Transverse colon (tissue), 4 donors: ENCODE measurements at regions not wholly inside any gene's neighbourhood (a gene's known extent, or its start where the extent isn't known, plus 50 kb on each side); places are given as distances from the start of the nearest gene placed in this dataset.

Experiments
- POLR2A ChIP-seq: fragments of 450-650 bp; IDR thresholded peaks from one replicate; pipeline ENCODE4 v1.6.1; 2016; ENCODE audit warnings: antibody characterized with exemption, mild to moderate bottlenecking, moderate library complexity
- POLR2AphosphoS5 ChIP-seq, 3 donors: sonication (generic); formaldehyde crosslinking; IDR thresholded peaks; one replicate each; pipeline ENCODE4 v1.6.1; 2016; ENCODE audit warnings: antibody characterized with exemption in 3 of 3
- TF ChIP-seq, protein P1 (sequence below), 5 experiments: fragments of 200-600 bp in 3 of 5; fragments of 450-650 bp in 2 of 5; sonication (generic) in 3 of 5; IDR thresholded peaks; 1 replicate in 2 of 5; 2 replicates in 3 of 5; pipeline ENCODE4 v1.5.1; 2016 to 2017; ENCODE audit warnings: antibody characterized with exemption in 5 of 5, inconsistent platforms in 3 of 5, mild to moderate bottlenecking in 2 of 5, moderate library complexity in 1 of 5

DNA sequence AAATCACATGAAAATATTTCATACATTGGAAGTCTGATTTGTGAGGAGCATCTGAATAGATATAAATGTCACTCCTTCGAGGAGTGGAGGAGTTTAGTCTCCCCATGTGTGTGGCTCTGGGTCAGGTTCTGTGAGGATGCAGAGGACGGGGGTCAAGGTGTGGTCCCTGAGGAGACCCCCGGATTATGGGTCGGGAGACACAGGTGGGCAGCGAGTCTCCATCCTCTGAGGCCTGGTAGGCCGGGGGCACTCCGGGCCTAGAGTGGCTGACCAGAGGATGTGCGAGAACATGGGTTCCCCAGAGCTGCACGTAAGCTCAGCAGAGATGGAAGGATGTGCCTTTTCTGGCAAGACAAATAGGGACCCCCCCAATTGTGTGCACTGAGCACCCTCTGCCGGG lies 93.4 kb upstream of the TCERG1L start:
- TF ChIP-seq, protein P1, sequence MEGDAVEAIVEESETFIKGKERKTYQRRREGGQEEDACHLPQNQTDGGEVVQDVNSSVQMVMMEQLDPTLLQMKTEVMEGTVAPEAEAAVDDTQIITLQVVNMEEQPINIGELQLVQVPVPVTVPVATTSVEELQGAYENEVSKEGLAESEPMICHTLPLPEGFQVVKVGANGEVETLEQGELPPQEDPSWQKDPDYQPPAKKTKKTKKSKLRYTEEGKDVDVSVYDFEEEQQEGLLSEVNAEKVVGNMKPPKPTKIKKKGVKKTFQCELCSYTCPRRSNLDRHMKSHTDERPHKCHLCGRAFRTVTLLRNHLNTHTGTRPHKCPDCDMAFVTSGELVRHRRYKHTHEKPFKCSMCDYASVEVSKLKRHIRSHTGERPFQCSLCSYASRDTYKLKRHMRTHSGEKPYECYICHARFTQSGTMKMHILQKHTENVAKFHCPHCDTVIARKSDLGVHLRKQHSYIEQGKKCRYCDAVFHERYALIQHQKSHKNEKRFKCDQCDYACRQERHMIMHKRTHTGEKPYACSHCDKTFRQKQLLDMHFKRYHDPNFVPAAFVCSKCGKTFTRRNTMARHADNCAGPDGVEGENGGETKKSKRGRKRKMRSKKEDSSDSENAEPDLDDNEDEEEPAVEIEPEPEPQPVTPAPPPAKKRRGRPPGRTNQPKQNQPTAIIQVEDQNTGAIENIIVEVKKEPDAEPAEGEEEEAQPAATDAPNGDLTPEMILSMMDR (IDR thresholded peaks at IDR 0.05): no peak
- TF ChIP-seq POLR2AphosphoS5 (IDR thresholded peaks at IDR 0.05) (no peak), POLR2A (no peak)
